PFSK-1 (cell line): ENCODE measurements at regions not wholly inside any gene's neighbourhood (a gene's known extent, or its start where the extent isn't known, plus 50 kb on each side); places are given as distances from the start of the nearest gene placed in this dataset.

Experiments used
- POLR2AphosphoS5 ChIP-seq: IDR thresholded peaks from 2 replicates; pipeline ENCODE4 v1.6.1; 2012; ENCODE audit warnings: low read depth, mild to moderate bottlenecking, control low read depth, low read length, moderate library complexity
- SIN3A ChIP-seq: IDR thresholded peaks from 2 replicates; pipeline ENCODE4 v1.6.1; 2012; ENCODE audit warnings: mild to moderate bottlenecking, low read length, moderate library complexity, borderline replicate concordance; ENCODE audit not compliant: insufficient read depth
- TAF1 ChIP-seq: IDR thresholded peaks from 2 replicates; pipeline ENCODE4 v1.6.1; 2012; ENCODE audit warnings: low read length, control low read depth, borderline replicate concordance; ENCODE audit not compliant: insufficient read depth
- TF ChIP-seq, protein P1 (sequence below), 2 experiments: IDR thresholded peaks; 2 replicates each; pipeline versions ENCODE4 v1.6.1 to v1.8.0; 2011 to 2012; ENCODE audit warnings: low read depth in 2 of 2, low read length in 2 of 2, control low read depth in 1 of 2, inconsistent platforms in 1 of 2, mild to moderate bottlenecking in 1 of 2, moderate library complexity in 1 of 2; ENCODE audit not compliant: insufficient read depth in 1 of 2

DNA sequence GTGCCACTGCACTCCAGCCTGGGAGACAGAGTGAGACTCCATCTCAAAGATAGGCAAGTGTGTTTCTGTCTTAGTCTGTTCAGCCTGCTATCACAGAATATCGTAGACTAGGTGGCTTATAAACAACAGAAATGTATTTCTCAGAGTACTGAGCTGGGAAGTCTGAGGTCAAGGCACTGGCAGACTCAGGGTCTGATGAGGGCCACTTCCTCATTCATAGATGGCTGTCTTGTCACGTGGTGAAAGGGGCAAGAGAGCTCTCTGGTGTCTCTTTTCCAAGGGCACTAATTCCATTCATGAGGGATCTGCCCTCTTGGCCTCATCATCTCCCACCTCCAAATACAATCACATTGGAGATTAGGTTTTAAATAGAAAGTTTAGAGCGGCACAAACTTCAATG, 95.6 kb upstream of the PHACTR3 start:
- TF ChIP-seq TAF1: no peak
- TF ChIP-seq POLR2AphosphoS5: no peak
- no peak for TF ChIP-seq SIN3A
- TF ChIP-seq, protein P1, sequence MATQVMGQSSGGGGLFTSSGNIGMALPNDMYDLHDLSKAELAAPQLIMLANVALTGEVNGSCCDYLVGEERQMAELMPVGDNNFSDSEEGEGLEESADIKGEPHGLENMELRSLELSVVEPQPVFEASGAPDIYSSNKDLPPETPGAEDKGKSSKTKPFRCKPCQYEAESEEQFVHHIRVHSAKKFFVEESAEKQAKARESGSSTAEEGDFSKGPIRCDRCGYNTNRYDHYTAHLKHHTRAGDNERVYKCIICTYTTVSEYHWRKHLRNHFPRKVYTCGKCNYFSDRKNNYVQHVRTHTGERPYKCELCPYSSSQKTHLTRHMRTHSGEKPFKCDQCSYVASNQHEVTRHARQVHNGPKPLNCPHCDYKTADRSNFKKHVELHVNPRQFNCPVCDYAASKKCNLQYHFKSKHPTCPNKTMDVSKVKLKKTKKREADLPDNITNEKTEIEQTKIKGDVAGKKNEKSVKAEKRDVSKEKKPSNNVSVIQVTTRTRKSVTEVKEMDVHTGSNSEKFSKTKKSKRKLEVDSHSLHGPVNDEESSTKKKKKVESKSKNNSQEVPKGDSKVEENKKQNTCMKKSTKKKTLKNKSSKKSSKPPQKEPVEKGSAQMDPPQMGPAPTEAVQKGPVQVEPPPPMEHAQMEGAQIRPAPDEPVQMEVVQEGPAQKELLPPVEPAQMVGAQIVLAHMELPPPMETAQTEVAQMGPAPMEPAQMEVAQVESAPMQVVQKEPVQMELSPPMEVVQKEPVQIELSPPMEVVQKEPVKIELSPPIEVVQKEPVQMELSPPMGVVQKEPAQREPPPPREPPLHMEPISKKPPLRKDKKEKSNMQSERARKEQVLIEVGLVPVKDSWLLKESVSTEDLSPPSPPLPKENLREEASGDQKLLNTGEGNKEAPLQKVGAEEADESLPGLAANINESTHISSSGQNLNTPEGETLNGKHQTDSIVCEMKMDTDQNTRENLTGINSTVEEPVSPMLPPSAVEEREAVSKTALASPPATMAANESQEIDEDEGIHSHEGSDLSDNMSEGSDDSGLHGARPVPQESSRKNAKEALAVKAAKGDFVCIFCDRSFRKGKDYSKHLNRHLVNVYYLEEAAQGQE (IDR thresholded peaks at IDR 0.05; ENCODE audit: insufficient read depth in 1 of 2, low read depth in 2 of 2, low read length in 2 of 2): no peak
